PC-9 (cell line): ENCODE measurements at regions not wholly inside any gene's neighbourhood (a gene's known extent, or its start where the extent isn't known, plus 50 kb on each side); places are given as distances from the start of the nearest gene placed in this dataset.

ENCODE experiments used
- CTCF ChIP-seq: fragments of 200-600 bp; sonication (generic); conservative IDR thresholded peaks from 2 replicates; pipeline ENCODE4 v1.6.1; 2017; ENCODE audit warnings: mixed run types, antibody characterized with exemption, mild to moderate bottlenecking, moderate library complexity
- EZH2 ChIP-seq: fragments of 200-600 bp; sonication (generic); IDR thresholded peaks from 2 replicates; pipeline ENCODE4 v1.8.0; 2017; ENCODE audit warnings: antibody characterized with exemption, low read depth

GRCh38 chr12:28645436-28645835 is 455.2 kb downstream of the CCDC91 start:
- TF ChIP-seq CTCF (no peak), EZH2 (no peak)
